DOHH2 (cell line): ENCODE measurements at regions not wholly inside any gene's neighbourhood (a gene's known extent, or its start where the extent isn't known, plus 50 kb on each side); places are given as distances from the start of the nearest gene placed in this dataset.

Experiments used
- H3F3A ChIP-seq: fragments of 200-600 bp; sonication (generic), shearing (Covaris generic); 2 replicates; pipeline ENCODE4 v1.6.0; 2016; ENCODE audit warnings: antibody characterized with exemption, mild to moderate bottlenecking; ENCODE audit not compliant: control insufficient read depth, insufficient read depth
- H3K27ac ChIP-seq: fragments of 200-600 bp; sonication (generic); 2 replicates; pipeline ENCODE4 v1.5.1; 2014; ENCODE audit warnings: low read depth, mild to moderate bottlenecking, low read length, moderate library complexity
- H3K27me3 ChIP-seq: fragments of 200-600 bp; sonication (generic); 2 replicates; pipeline ENCODE4 v1.6.1; 2014; ENCODE audit warnings: mild to moderate bottlenecking, low read length, mixed read lengths; ENCODE audit not compliant: control insufficient read depth
- H3K36me3 ChIP-seq: fragments of 200-600 bp; sonication (generic); 2 replicates; pipeline ENCODE4 v1.6.1; 2014; ENCODE audit warnings: mild to moderate bottlenecking, low read length, moderate library complexity, mixed read lengths; ENCODE audit not compliant: control insufficient read depth
- H3K4me1 ChIP-seq: fragments of 200-600 bp; sonication (generic); 2 replicates; pipeline ENCODE4 v1.6.1; 2014; ENCODE audit warnings: mild to moderate bottlenecking, low read length, mixed read lengths; ENCODE audit not compliant: control insufficient read depth
- H3K4me2 ChIP-seq: fragments of 200-600 bp; sonication (generic); 2 replicates; pipeline ENCODE4 v1.6.0; 2014; ENCODE audit warnings: mild to moderate bottlenecking, low read length, moderate library complexity
- H3K4me3 ChIP-seq: fragments of 200-600 bp; sonication (generic); 2 replicates; pipeline ENCODE4 v1.5.1; 2014; ENCODE audit warnings: mild to moderate bottlenecking, low read length, mixed read lengths
- H3K79me2 ChIP-seq: fragments of 200-600 bp; sonication (generic); 2 replicates; pipeline ENCODE4 v1.6.1; 2014; ENCODE audit warnings: mild to moderate bottlenecking, low read length, mixed read lengths; ENCODE audit not compliant: control insufficient read depth
- H3K9me2 ChIP-seq: fragments of 200-600 bp; sonication (generic); replicated peaks from 2 replicates; pipeline ENCODE4 v1.6.1; 2014; ENCODE audit warnings: mild to moderate bottlenecking, low read length, mixed read lengths; ENCODE audit not compliant: control insufficient read depth
- H3K9me3 ChIP-seq: fragments of 200-600 bp; sonication (generic); 2 replicates; pipeline ENCODE4 v1.6.1; 2014; ENCODE audit warnings: antibody characterized with exemption, low read length, mixed read lengths; ENCODE audit not compliant: control insufficient read depth, insufficient read depth
- H4K20me1 ChIP-seq: fragments of 200-600 bp; sonication (generic); 2 replicates; pipeline ENCODE4 v1.6.0; 2014; ENCODE audit warnings: low read depth, mild to moderate bottlenecking, antibody characterized with exemption, low read length, moderate library complexity; ENCODE audit not compliant: control insufficient read depth, insufficient read depth
- EZH2phosphoT487 ChIP-seq: fragments of 200-600 bp; sonication (generic); IDR thresholded peaks from 2 replicates; pipeline ENCODE4 v1.6.1; 2017; ENCODE audit warnings: borderline replicate concordance, mild to moderate bottlenecking, antibody characterized with exemption, low read length, moderate library complexity, mixed read lengths
- TF ChIP-seq, protein P1 (sequence below): fragments of 200-600 bp; sonication (generic); IDR thresholded peaks from one replicate; pipeline ENCODE4 v1.5.1; 2014; ENCODE audit warnings: antibody characterized with exemption, mild to moderate bottlenecking, low read depth, low read length; ENCODE audit not compliant: poor library complexity, severe bottlenecking

DNA sequence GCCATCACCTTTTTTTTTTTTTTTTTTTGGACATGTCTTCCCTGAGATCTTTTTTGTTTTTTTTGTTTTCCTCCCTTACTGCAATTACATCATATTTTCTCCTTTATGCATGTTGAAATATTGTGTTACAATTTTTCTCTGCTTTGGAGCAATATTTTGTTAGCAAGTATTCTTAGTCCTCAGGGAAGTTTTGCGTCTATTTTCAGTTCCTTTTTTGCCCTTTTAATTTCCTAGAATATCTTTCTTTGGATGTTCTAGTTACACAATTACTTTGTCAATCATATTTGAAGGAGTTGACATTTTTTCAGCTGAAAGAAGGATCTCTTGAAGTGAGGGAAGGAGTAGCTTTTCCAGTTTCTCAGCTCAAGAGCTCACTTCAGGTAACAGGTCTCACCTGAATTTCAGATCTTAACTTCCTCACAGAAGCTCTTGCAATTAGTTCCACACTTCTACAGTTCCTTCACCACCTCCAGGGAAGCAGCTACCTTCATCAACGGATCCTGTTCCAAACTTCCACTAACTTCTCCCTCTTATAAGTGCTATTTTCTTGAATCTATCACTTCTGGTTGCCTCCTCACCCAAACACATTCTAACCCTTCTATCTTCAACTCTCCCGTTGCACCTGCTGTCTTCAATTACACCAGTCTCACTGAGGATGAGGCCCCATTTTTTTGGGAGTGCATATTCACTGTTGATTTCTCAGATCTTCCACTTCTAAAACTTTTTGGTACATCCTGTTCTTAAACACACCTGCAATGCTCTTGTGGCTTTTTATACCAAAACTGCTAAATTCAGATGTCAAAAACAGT lies 57.8 kb upstream of the CPOX start:
- H3K36me3 ChIP-seq: no peaks in the 10 kb centered on the region
- no peaks in the 10 kb centered on the region for H3K27me3 ChIP-seq
- H4K20me1 ChIP-seq: no peaks in the 10 kb centered on the region
- H3K4me3 ChIP-seq: no peak overlapping the region
- no peaks in the 10 kb centered on the region for H3K9me3 ChIP-seq
- TF ChIP-seq, protein P1, sequence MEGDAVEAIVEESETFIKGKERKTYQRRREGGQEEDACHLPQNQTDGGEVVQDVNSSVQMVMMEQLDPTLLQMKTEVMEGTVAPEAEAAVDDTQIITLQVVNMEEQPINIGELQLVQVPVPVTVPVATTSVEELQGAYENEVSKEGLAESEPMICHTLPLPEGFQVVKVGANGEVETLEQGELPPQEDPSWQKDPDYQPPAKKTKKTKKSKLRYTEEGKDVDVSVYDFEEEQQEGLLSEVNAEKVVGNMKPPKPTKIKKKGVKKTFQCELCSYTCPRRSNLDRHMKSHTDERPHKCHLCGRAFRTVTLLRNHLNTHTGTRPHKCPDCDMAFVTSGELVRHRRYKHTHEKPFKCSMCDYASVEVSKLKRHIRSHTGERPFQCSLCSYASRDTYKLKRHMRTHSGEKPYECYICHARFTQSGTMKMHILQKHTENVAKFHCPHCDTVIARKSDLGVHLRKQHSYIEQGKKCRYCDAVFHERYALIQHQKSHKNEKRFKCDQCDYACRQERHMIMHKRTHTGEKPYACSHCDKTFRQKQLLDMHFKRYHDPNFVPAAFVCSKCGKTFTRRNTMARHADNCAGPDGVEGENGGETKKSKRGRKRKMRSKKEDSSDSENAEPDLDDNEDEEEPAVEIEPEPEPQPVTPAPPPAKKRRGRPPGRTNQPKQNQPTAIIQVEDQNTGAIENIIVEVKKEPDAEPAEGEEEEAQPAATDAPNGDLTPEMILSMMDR: no peak
- no peak for TF ChIP-seq EZH2phosphoT487
- no peak overlapping the region for H3K27ac ChIP-seq
- no peaks in the 10 kb centered on the region for H3K9me2 ChIP-seq
- 0 out of 2 replicates have a peak, but pooled peaks cover 3% of the 10 kb centered on the region for H3K4me1 ChIP-seq
- no peaks in the 10 kb centered on the region for H3K79me2 ChIP-seq
- H3K4me2 ChIP-seq: no peak overlapping the region
- H3F3A ChIP-seq: no peaks in the 10 kb centered on the region

DNA sequence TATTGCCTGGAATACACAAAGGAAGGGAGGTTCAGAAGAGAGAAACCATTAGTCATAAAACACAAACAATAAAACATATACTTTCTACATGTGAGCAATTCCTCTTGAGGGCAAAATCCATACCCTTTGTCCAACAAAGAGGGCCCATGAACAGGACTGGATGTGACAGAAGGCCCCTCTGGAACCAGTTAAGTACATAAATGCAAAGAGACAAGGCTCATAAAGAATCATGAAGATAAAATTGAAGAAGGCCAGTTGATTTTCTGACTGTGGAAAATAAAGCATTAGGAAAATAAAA lies 58.3 kb upstream of the CPOX start:
- H3K79me2 ChIP-seq: no peaks in the 10 kb centered on the region
- no peaks in the 10 kb centered on the region for H3K27me3 ChIP-seq
- H3K4me1 ChIP-seq: 0 out of 2 replicates have a peak, but pooled peaks cover 3% of the 10 kb centered on the region
- no peaks in the 10 kb centered on the region for H3K9me3 ChIP-seq
- no peak overlapping the region for H3K4me3 ChIP-seq
- H4K20me1 ChIP-seq: no peaks in the 10 kb centered on the region
- no peak for TF ChIP-seq EZH2phosphoT487
- TF ChIP-seq, protein P1: no peak
- H3K36me3 ChIP-seq: no peaks in the 10 kb centered on the region
- H3K9me2 ChIP-seq: no peaks in the 10 kb centered on the region
- H3K4me2 ChIP-seq: no peak overlapping the region
- no peaks in the 10 kb centered on the region for H3F3A ChIP-seq
- H3K27ac ChIP-seq: no peak overlapping the region

DNA sequence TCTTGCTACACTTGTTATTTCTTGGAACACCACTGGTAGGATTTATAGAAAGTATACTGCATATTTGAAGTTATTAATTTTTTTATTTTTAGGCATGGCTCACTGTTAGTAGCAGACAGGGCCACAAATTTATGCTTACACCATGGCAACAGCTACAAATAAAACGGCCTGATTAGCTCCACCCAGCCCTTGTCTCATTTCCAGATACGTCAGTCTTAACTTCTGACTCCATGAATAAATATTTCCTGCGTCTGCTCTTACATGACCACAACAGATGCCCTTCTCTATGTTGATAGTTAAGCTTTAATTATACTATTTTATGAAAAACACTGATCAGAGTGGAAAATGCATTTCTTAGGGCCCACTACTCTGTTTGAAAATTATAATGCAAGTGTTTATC lies 62.3 kb upstream of the CPOX start:
- H3K27ac ChIP-seq: no peak overlapping the region
- no peak overlapping the region for H3K4me3 ChIP-seq
- H3K36me3 ChIP-seq: no peaks in the 10 kb centered on the region
- no peaks in the 10 kb centered on the region for H3F3A ChIP-seq
- 0 out of 2 replicates have a peak, but pooled peaks cover 7% of the 10 kb centered on the region for H3K4me1 ChIP-seq
- H4K20me1 ChIP-seq: no peaks in the 10 kb centered on the region
- no peaks in the 10 kb centered on the region for H3K79me2 ChIP-seq
- no peaks in the 10 kb centered on the region for H3K9me3 ChIP-seq
- H3K4me2 ChIP-seq: no peak overlapping the region
- no peak for TF ChIP-seq EZH2phosphoT487
- TF ChIP-seq, protein P1: no peak
- no peaks in the 10 kb centered on the region for H3K9me2 ChIP-seq
- H3K27me3 ChIP-seq: peaks cover 3% of the 10 kb centered on the region; the same call in 1 of the 2 replicates
